ENCODE measurements at regions not wholly inside any gene's neighbourhood (a gene's known extent, or its start where the extent isn't known, plus 50 kb on each side); places are given as distances from the start of the nearest gene placed in this dataset.

- 73 to 88% methylated on average over 1 of the region's 1 CpG for WGBS, 2 donors (ENCODE audit: low coverage in 1 of 2)
- Histone ChIP-seq H3K36me3 (no peaks in the 10 kb centered on the region), H3K27ac (no peak overlapping the region), H3K4me1 (no peaks in the 10 kb centered on the region), H3K9me3 (no peaks in the 10 kb centered on the region), H3K27me3 (no peaks in the 10 kb centered on the region), H3K4me3 (no peak overlapping the region)
- no peak for ATAC-seq
- no peak for TF ChIP-seq POLR2A (IDR thresholded peaks at IDR 0.05)
- no peak for TF ChIP-seq EP300 (IDR thresholded peaks at IDR 0.05)
- TF ChIP-seq POLR2AphosphoS5 (IDR thresholded peaks at IDR 0.05), result no peak
- TF ChIP-seq, protein P1, sequence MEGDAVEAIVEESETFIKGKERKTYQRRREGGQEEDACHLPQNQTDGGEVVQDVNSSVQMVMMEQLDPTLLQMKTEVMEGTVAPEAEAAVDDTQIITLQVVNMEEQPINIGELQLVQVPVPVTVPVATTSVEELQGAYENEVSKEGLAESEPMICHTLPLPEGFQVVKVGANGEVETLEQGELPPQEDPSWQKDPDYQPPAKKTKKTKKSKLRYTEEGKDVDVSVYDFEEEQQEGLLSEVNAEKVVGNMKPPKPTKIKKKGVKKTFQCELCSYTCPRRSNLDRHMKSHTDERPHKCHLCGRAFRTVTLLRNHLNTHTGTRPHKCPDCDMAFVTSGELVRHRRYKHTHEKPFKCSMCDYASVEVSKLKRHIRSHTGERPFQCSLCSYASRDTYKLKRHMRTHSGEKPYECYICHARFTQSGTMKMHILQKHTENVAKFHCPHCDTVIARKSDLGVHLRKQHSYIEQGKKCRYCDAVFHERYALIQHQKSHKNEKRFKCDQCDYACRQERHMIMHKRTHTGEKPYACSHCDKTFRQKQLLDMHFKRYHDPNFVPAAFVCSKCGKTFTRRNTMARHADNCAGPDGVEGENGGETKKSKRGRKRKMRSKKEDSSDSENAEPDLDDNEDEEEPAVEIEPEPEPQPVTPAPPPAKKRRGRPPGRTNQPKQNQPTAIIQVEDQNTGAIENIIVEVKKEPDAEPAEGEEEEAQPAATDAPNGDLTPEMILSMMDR (IDR thresholded peaks at IDR 0.05), result no peak
These were observed 345.6 kb upstream of the ACTBL2 start for GRCh38 chr5:57828221-57828620.

DNA sequence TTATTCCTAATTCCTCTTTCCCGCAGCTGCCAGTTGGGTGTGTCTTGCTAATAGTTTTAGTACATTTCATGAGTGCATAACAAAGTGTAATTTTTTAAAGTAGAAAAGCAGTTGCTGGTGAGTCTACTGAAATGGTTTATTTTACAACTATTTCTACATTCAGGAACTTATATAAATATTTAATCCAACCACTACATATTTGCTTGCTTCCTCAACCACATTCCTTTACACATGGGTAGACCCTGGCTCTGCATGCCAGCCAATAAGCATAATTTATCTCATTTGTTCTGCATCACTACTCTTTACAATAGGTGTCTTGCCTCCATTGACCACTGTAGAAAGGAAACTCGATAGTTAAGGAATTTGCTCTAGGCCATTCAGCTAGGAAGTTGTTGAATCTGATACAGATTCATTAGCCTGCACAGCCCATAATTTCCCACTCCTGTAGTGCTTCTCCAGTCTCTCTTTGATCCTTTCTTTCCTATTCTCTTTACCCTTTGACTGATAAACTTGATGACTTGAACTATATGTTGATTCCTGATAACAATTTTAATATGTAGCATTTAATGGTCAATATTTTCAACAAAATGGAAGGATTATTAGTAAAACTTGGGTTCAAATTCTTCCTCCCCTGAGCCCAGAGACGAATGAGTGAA is 342.5 kb upstream of the ACTBL2 start:
- WGBS, 2 donors (ENCODE audit: low coverage in 1 of 2), result 42 to 75% methylated on average over 2 to 3 of the region's 3 CpGs
- Histone ChIP-seq H3K9me3 (no peaks in the 10 kb centered on the region), H3K27ac (no peak overlapping the region), H3K4me1 (no peaks in the 10 kb centered on the region), H3K4me3 (no peak overlapping the region), H3K27me3 (no peaks in the 10 kb centered on the region), H3K36me3 (no peaks in the 10 kb centered on the region)
- TF ChIP-seq EP300 (IDR thresholded peaks at IDR 0.05), result no peak
- ATAC-seq, result no peak

DNA sequence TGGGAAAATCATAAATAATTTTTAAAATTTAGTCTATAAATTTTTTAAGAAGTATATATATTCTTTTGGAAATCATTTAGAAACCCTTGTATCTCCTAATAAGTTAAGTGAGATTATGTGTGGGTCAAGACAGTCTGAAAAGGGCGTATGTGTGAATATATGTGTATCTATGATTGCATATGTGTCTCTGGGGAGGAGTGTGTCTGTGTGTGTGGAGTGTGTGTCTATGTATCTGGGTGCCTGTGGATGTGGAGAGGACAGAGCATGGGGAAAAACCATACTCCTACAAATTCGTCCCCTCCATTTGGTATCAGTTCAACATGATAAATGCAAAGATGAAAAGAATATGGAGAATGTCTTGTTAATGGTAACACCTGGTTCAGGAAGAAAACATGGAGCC is 342.0 kb upstream of the ACTBL2 start:
- no peak for ATAC-seq
- Histone ChIP-seq H3K9me3 (no peaks in the 10 kb centered on the region), H3K36me3 (no peaks in the 10 kb centered on the region), H3K27ac (no peak overlapping the region), H3K27me3 (no peaks in the 10 kb centered on the region), H3K4me3 (no peak overlapping the region), H3K4me1 (no peaks in the 10 kb centered on the region)
- WGBS, 2 donors (ENCODE audit: low coverage in 1 of 2), result 70 to 80% methylated on average over 2 of the region's 2 CpGs
- no peak for TF ChIP-seq POLR2A (IDR thresholded peaks at IDR 0.05)
- TF ChIP-seq, protein P1 (IDR thresholded peaks at IDR 0.05), result no peak
- no peak for TF ChIP-seq POLR2AphosphoS5 (IDR thresholded peaks at IDR 0.05)
- no peak for TF ChIP-seq EP300 (IDR thresholded peaks at IDR 0.05)

- no peak overlapping the region for H3K27ac ChIP-seq
- no peaks in the 10 kb centered on the region for H3K9me3 ChIP-seq
- no peak for TF ChIP-seq POLR2AphosphoS5 (IDR thresholded peaks at IDR 0.05)
- no peaks in the 10 kb centered on the region for H3K36me3 ChIP-seq
- 68 to 80% methylated on average over 2 of the region's 2 CpGs for WGBS, 2 donors (ENCODE audit: low coverage in 1 of 2)
- no peaks in the 10 kb centered on the region for H3K27me3 ChIP-seq
- no peak for ATAC-seq
- no peaks in the 10 kb centered on the region for H3K4me1 ChIP-seq
- H3K4me3 ChIP-seq, result no peak overlapping the region
These were observed 341.4 kb upstream of the ACTBL2 start for GRCh38 chr5:57824047-57824446.

DNA sequence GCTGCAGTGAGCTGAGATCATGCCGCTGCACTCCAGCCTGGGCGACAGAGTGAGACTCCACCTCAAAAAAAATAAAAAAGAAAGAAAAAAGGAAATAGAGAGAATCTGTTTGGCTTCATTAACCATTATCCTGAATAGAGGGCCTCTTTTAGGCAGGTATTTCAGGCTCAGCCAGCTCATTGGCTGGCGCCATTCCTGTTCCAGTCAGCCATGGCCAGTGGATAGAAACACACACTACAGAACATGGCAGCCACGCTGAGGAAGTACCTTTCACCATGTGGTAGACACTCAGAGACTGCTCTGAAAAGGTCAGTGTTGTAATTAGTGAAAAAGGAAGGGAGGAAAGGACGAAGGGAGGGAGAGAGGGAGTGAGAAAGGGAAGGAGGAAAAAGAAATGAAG is 340.0 kb upstream of the ACTBL2 start:
- 84 to 100% methylated on average over 2 to 5 of the region's 5 CpGs for WGBS, 2 donors (ENCODE audit: low coverage in 1 of 2)
- Histone ChIP-seq H3K27me3 (no peaks in the 10 kb centered on the region), H3K9me3 (no peaks in the 10 kb centered on the region), H3K4me3 (no peak overlapping the region), H3K27ac (no peak overlapping the region), H3K36me3 (no peaks in the 10 kb centered on the region), H3K4me1 (peaks cover 0 to 4% (median 0%) of the 10 kb centered on the region in 3 donors)
- ATAC-seq, result no peak
- no peak for TF ChIP-seq POLR2AphosphoS5 (IDR thresholded peaks at IDR 0.05)
- TF ChIP-seq EP300 (IDR thresholded peaks at IDR 0.05), result no peak
- TF ChIP-seq, protein P1 (IDR thresholded peaks at IDR 0.05), result no peak
- no peak for TF ChIP-seq POLR2A (IDR thresholded peaks at IDR 0.05)

GRCh38 chr5:57818397-57818796 is 335.8 kb upstream of the ACTBL2 start:
- ATAC-seq, result no peak
- Histone ChIP-seq H3K36me3 (no peaks in the 10 kb centered on the region), H3K27ac (no peak overlapping the region), H3K4me1 (peaks cover 0 to 13% (median 0%) of the 10 kb centered on the region in 3 donors), H3K27me3 (no peaks in the 10 kb centered on the region), H3K4me3 (no peak overlapping the region), H3K9me3 (no peaks in the 10 kb centered on the region)
- TF ChIP-seq POLR2AphosphoS5 (IDR thresholded peaks at IDR 0.05), result no peak
- no peak for TF ChIP-seq EP300 (IDR thresholded peaks at IDR 0.05)
- no peak for TF ChIP-seq POLR2A (IDR thresholded peaks at IDR 0.05)
- TF ChIP-seq, protein P1 (IDR thresholded peaks at IDR 0.05), result no peak
